ENCODE measurements at regions not wholly inside any gene's neighbourhood (a gene's known extent, or its start where the extent isn't known, plus 50 kb on each side); places are given as distances from the start of the nearest gene placed in this dataset.

- TF ChIP-seq CTCF (IDR thresholded peaks at IDR 0.05): no peak
- no peak for TF ChIP-seq POLR2AphosphoS5 (IDR thresholded peaks at IDR 0.05)
- no peak for TF ChIP-seq POLR2A (IDR thresholded peaks at IDR 0.05)
- no peak for TF ChIP-seq EP300 (IDR thresholded peaks at IDR 0.05)
Observed at GRCh38 chr18:8987241-8987640, 115.3 kb upstream of the NDUFV2 start.
